ENCODE measurements at regions not wholly inside any gene's neighbourhood (a gene's known extent, or its start where the extent isn't known, plus 50 kb on each side); places are given as distances from the start of the nearest gene placed in this dataset.

DNA sequence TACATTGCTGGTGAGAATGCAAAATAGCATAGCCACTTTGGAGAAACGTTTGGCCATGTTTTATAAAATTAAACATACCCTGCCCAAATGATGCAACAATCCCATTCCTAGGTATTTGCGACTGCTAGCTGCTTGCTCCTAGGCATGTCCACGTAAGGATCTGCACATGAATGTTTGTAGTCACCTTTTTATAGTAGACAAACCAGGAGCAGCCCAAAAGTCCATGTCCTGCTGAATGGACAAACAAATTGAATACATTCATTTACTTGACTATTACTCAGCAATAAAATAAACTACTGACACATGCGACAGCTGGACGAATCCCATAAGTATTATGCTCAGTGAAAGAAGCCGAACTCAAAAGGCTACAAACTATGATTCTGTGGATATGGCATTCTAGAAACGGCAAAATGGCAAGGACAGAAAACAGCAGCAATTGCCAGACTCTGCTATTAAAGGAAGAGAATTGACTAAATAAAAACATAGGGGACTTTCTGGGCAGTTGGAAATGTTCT, 161.9 kb upstream of the GALNT2 start:
- TF ChIP-seq CTCF (IDR thresholded peaks at IDR 0.05), result no peak
- TF ChIP-seq EP300 (IDR thresholded peaks at IDR 0.05; ENCODE audit: borderline replicate concordance in 1 of 2, low read depth in 1 of 2, low read length in 1 of 2), result no peak
- TF ChIP-seq, protein P1, sequence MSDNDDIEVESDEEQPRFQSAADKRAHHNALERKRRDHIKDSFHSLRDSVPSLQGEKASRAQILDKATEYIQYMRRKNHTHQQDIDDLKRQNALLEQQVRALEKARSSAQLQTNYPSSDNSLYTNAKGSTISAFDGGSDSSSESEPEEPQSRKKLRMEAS (IDR thresholded peaks at IDR 0.05; ENCODE audit: low read depth), result no peak
- no peak for TF ChIP-seq MXI1 (IDR thresholded peaks at IDR 0.05; ENCODE audit: low read depth, low read length)
- TF ChIP-seq POLR2AphosphoS5 (IDR thresholded peaks at IDR 0.05; ENCODE audit: low read depth, low read length), result no peak
- TF ChIP-seq, protein P2, sequence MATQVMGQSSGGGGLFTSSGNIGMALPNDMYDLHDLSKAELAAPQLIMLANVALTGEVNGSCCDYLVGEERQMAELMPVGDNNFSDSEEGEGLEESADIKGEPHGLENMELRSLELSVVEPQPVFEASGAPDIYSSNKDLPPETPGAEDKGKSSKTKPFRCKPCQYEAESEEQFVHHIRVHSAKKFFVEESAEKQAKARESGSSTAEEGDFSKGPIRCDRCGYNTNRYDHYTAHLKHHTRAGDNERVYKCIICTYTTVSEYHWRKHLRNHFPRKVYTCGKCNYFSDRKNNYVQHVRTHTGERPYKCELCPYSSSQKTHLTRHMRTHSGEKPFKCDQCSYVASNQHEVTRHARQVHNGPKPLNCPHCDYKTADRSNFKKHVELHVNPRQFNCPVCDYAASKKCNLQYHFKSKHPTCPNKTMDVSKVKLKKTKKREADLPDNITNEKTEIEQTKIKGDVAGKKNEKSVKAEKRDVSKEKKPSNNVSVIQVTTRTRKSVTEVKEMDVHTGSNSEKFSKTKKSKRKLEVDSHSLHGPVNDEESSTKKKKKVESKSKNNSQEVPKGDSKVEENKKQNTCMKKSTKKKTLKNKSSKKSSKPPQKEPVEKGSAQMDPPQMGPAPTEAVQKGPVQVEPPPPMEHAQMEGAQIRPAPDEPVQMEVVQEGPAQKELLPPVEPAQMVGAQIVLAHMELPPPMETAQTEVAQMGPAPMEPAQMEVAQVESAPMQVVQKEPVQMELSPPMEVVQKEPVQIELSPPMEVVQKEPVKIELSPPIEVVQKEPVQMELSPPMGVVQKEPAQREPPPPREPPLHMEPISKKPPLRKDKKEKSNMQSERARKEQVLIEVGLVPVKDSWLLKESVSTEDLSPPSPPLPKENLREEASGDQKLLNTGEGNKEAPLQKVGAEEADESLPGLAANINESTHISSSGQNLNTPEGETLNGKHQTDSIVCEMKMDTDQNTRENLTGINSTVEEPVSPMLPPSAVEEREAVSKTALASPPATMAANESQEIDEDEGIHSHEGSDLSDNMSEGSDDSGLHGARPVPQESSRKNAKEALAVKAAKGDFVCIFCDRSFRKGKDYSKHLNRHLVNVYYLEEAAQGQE (IDR thresholded peaks at IDR 0.05; ENCODE audit: low read depth, low read length), result no peak
- TF ChIP-seq NRF1 (IDR thresholded peaks at IDR 0.05; ENCODE audit: low read depth, low read length), result no peak
- no peak for TF ChIP-seq NFIC (IDR thresholded peaks at IDR 0.05; ENCODE audit: borderline replicate concordance)
- no peak for TF ChIP-seq TAF1 (IDR thresholded peaks at IDR 0.05; ENCODE audit: borderline replicate concordance, low read depth, low read length)
- no peak for TF ChIP-seq FOXM1 (IDR thresholded peaks at IDR 0.05; ENCODE audit: low read depth)

Data from SK-N-SH (cell line).